ENCODE measurements at regions not wholly inside any gene's neighbourhood (a gene's known extent, or its start where the extent isn't known, plus 50 kb on each side); places are given as distances from the start of the nearest gene placed in this dataset.

- TF ChIP-seq CTCF (IDR thresholded peaks at IDR 0.05) = no peak
- Histone ChIP-seq H3K27ac (no peak overlapping the region), H3K9me3 (no peaks in the 10 kb centered on the region), H3K4me3 (no peak overlapping the region), H3K27me3 (no peaks in the 10 kb centered on the region), H3K4me1 (no peaks in the 10 kb centered on the region), H3K36me3 (no peaks in the 10 kb centered on the region)
- no peak for DNase-seq (ENCODE audit: low spot score)
Observed at GRCh38 chr1:22328331-22329147, 123.1 kb upstream of the ZBTB40 start.

GRCh38 chr1:22329148-22329515 lies 122.5 kb upstream of the ZBTB40 start:
- Histone ChIP-seq H3K9me3 (no peaks in the 10 kb centered on the region), H3K4me3 (no peak overlapping the region), H3K27ac (no peak overlapping the region), H3K4me1 (no peaks in the 10 kb centered on the region), H3K36me3 (no peaks in the 10 kb centered on the region), H3K27me3 (no peaks in the 10 kb centered on the region)
- DNase-seq (ENCODE audit: low spot score) = no peak
- TF ChIP-seq CTCF (IDR thresholded peaks at IDR 0.05) = no peak

- Histone ChIP-seq H3K27ac (no peak overlapping the region), H3K27me3 (no peaks in the 10 kb centered on the region), H3K4me1 (no peaks in the 10 kb centered on the region), H3K36me3 (no peaks in the 10 kb centered on the region), H3K9me3 (no peaks in the 10 kb centered on the region), H3K4me3 (no peak overlapping the region)
- no peak for DNase-seq (ENCODE audit: low spot score)
- no peak for TF ChIP-seq CTCF (IDR thresholded peaks at IDR 0.05)
Observed at GRCh38 chr1:22330092-22330759, 121.4 kb upstream of the ZBTB40 start.

- no peak for TF ChIP-seq CTCF (IDR thresholded peaks at IDR 0.05)
- Histone ChIP-seq H3K27me3 (no peaks in the 10 kb centered on the region), H3K9me3 (no peaks in the 10 kb centered on the region)
Observed at GRCh38 chr1:22330760-22331119, 120.9 kb upstream of the ZBTB40 start.

GRCh38 chr1:22331618-22332423 lies 119.8 kb upstream of the ZBTB40 start:
- no peak for TF ChIP-seq CTCF (IDR thresholded peaks at IDR 0.05)
- H3K27me3 ChIP-seq = no peaks in the 10 kb centered on the region

More at GRCh38 chr1:22330760-22331119, 120.9 kb upstream of the ZBTB40 start:
- no peaks in the 10 kb centered on the region for H3K4me1 ChIP-seq
- no peak overlapping the region for H3K27ac ChIP-seq
- H3K4me3 ChIP-seq = no peak overlapping the region
- no peak for DNase-seq (ENCODE audit: low spot score)
- no peaks in the 10 kb centered on the region for H3K36me3 ChIP-seq

More at GRCh38 chr1:22331618-22332423, 119.8 kb upstream of the ZBTB40 start:
- H3K9me3 ChIP-seq = no peaks in the 10 kb centered on the region
- no peaks in the 10 kb centered on the region for H3K4me1 ChIP-seq
- H3K27ac ChIP-seq = no peak overlapping the region
- DNase-seq (ENCODE audit: low spot score) = no peak
- no peak overlapping the region for H3K4me3 ChIP-seq
- no peaks in the 10 kb centered on the region for H3K36me3 ChIP-seq
